ENCODE measurements at regions not wholly inside any gene's neighbourhood (a gene's known extent, or its start where the extent isn't known, plus 50 kb on each side); places are given as distances from the start of the nearest gene placed in this dataset.

DNA sequence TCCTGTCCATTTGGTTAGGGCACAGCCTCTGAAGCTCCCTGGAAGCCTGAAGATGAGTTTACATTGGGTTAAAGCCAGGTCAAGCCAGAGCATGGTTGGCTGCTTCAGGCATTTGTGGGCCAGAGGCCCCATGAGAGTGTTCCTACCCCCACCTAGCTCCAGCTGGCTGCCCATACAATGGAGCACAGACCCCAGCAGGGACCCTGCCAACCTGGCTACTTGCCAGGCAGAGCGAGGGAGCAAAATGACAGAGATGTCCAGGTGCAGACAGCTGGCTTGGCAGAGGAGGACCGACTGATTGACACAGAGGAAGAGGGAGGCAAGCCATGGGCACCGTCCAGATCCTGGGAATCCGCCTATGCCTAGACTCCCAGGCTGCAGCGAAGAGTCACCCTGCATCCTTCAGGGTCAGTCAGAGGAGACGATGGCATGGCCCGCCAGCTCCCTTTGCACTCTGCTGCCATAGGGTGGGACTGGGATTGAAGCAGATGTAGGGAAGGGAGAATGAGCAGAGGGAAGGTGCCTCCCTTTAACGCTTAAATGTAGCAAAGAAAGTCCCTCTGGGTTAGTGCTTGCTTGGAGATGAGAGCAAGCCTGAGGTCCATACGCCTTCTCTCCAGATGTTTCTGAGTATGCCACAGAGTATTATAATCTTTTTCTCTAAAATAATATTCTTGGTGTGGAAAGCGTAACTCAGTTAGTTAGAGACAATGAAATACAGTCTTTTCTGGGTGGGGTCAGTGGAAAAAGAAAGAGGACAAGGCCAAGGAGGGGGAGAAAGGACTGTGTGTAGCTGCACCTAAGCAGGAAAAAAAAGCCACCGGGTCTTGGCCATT lies 77.6 kb upstream of the FYN start:
- Mint-ChIP-seq H3K27me3 (ENCODE audit: unreplicated experiment) (no peaks in the 10 kb centered on the region), H3K27ac (ENCODE audit: unreplicated experiment) (peak overlapping the region; percentile 67), H3K4me3 (ENCODE audit: unreplicated experiment) (peak overlapping the region; percentile 1), H3K9me3 (ENCODE audit: unreplicated experiment) (no peaks in the 10 kb centered on the region), H3K36me3 (ENCODE audit: unreplicated experiment) (no peaks in the 10 kb centered on the region), H3K4me1 (ENCODE audit: unreplicated experiment) (peaks cover 39% of the 10 kb centered on the region)
- DNase-seq (ENCODE audit: extremely low spot score, unreplicated experiment) = no peak
- TF ChIP-seq, protein P1, sequence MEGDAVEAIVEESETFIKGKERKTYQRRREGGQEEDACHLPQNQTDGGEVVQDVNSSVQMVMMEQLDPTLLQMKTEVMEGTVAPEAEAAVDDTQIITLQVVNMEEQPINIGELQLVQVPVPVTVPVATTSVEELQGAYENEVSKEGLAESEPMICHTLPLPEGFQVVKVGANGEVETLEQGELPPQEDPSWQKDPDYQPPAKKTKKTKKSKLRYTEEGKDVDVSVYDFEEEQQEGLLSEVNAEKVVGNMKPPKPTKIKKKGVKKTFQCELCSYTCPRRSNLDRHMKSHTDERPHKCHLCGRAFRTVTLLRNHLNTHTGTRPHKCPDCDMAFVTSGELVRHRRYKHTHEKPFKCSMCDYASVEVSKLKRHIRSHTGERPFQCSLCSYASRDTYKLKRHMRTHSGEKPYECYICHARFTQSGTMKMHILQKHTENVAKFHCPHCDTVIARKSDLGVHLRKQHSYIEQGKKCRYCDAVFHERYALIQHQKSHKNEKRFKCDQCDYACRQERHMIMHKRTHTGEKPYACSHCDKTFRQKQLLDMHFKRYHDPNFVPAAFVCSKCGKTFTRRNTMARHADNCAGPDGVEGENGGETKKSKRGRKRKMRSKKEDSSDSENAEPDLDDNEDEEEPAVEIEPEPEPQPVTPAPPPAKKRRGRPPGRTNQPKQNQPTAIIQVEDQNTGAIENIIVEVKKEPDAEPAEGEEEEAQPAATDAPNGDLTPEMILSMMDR (IDR thresholded peaks at IDR 0.05) = no peak

DNA sequence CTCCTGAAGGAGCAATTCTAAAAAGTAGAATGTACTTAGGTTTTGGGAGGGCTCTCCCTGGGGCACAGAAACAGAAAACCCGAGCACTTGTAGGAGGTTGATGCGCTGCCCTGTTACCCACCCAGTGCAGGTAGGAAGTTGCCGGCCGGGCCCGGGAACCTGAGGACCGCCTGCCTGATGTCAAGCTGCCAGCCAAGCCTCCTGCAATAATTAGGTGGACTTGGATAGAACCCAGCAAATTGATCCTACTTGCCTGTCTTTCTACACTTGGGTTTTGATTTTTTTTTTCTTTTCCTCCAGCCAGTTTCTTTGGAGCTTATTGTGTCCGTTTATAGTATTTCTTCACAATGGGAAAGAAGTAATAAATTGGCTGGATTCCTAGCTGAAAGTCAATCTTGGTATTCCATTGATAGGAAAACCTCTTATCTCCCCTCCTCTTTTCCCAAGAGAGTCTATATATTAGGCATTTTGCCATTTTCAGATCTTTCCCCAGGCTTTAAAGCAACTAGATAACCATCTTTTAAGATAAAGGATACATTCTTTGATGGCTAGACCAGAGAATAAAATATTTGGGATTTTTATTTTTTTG lies 78.3 kb upstream of the FYN start:
- Mint-ChIP-seq H3K4me1 (ENCODE audit: unreplicated experiment) (peaks cover 39% of the 10 kb centered on the region), H3K4me3 (ENCODE audit: unreplicated experiment) (no peak overlapping the region), H3K27ac (ENCODE audit: unreplicated experiment) (peak overlapping the region; percentile 67), H3K27me3 (ENCODE audit: unreplicated experiment) (no peaks in the 10 kb centered on the region), H3K36me3 (ENCODE audit: unreplicated experiment) (no peaks in the 10 kb centered on the region), H3K9me3 (ENCODE audit: unreplicated experiment) (no peaks in the 10 kb centered on the region)
- TF ChIP-seq, protein P1 (IDR thresholded peaks at IDR 0.05) = no peak
- DNase-seq (ENCODE audit: extremely low spot score, unreplicated experiment) = no peak

DNA sequence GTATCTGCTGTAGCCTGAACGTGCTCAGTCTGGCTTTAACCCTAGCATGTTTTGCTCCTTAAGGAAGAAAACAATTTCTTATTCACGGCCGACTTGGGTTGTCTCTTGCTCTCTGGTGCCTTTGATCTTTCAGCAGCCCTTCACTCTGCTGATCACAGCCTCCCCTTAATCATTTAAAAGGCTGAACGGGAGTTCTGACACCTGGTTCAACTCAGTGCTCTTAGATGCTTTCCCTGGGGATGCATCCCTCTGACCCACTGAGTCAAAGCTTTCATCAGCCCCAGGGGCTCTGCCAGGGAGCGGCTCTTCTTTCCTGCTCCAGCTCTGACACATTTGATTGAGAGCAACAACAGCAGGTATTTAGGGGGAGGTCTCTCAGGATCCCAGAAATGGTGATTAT lies 79.0 kb upstream of the FYN start:
- no peak overlapping the region for H3K4me3 Mint-ChIP-seq (ENCODE audit: unreplicated experiment)
- H3K4me1 Mint-ChIP-seq (ENCODE audit: unreplicated experiment) = peaks cover 39% of the 10 kb centered on the region
- DNase-seq (ENCODE audit: extremely low spot score, unreplicated experiment) = no peak
- no peak overlapping the region for H3K27ac Mint-ChIP-seq (ENCODE audit: unreplicated experiment)
- H3K9me3 Mint-ChIP-seq (ENCODE audit: unreplicated experiment) = no peaks in the 10 kb centered on the region
- no peaks in the 10 kb centered on the region for H3K36me3 Mint-ChIP-seq (ENCODE audit: unreplicated experiment)
- TF ChIP-seq, protein P1 (IDR thresholded peaks at IDR 0.05) = no peak
- no peaks in the 10 kb centered on the region for H3K27me3 Mint-ChIP-seq (ENCODE audit: unreplicated experiment)

DNA sequence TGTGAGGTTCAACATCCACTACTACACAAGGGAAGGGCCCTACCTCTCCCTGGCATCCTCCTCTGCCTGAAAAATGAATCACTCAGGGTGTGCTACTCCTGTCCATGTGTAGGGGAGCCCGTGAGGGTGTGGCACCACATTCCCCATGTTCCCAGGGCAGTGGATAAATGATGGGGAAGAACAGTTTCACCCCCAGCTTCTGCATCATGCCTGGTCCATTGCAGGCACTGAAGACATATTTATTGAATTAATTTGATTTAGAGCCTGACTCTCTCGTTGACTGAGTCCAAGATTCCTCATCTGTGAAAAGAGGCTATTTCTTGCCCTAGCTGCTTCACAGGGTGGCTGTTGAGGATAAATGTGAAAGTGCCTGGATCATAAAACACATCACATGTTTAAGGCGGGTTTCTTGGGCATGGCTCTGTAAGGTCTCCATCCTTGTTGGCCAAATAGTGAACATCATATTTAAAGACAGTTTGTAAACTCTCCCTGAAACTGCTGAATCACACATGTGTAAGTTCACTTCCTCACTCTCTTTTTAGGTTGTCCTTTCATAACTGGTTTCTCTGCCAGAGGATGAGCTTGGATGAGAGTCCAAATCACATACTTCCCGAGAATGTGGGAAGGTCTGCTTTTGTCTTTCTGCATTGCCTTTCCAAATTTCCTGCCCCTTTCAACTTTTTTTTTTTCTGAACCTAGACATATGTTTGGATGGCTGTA lies 79.7 kb upstream of the FYN start:
- Mint-ChIP-seq H3K36me3 (ENCODE audit: unreplicated experiment) (no peaks in the 10 kb centered on the region), H3K27ac (ENCODE audit: unreplicated experiment) (no peak overlapping the region), H3K27me3 (ENCODE audit: unreplicated experiment) (no peaks in the 10 kb centered on the region), H3K4me3 (ENCODE audit: unreplicated experiment) (no peak overlapping the region), H3K4me1 (ENCODE audit: unreplicated experiment) (peaks cover 39% of the 10 kb centered on the region), H3K9me3 (ENCODE audit: unreplicated experiment) (no peaks in the 10 kb centered on the region)
- DNase-seq (ENCODE audit: extremely low spot score, unreplicated experiment) = no peak
- TF ChIP-seq, protein P1 (IDR thresholded peaks at IDR 0.05) = no peak

DNA sequence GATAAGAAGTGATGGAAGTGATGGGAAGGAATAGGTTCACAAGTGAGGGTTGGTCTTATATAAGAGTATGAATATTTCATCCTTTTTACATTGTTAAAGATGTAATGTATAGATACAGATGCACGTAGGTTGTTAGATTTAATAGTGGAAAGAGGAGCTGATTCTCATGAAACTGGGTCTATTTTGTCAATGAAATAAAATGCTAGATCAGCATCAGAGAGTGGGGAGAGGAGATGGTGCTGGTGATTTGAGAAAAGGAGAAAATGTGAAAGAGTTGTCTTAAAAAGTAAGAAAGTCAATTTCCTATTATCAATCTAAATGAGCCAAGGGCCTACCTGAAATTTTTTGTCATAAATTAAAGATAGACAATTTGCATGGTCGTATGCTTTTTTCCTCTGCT lies 82.8 kb upstream of the FYN start:
- TF ChIP-seq, protein P1 (IDR thresholded peaks at IDR 0.05) = no peak
- DNase-seq (ENCODE audit: extremely low spot score, unreplicated experiment) = no peak
- no peaks in the 10 kb centered on the region for H3K36me3 Mint-ChIP-seq (ENCODE audit: unreplicated experiment)
- H3K4me1 Mint-ChIP-seq (ENCODE audit: unreplicated experiment) = peaks cover 28% of the 10 kb centered on the region
- H3K27me3 Mint-ChIP-seq (ENCODE audit: unreplicated experiment) = no peaks in the 10 kb centered on the region
- no peaks in the 10 kb centered on the region for H3K9me3 Mint-ChIP-seq (ENCODE audit: unreplicated experiment)
- H3K4me3 Mint-ChIP-seq (ENCODE audit: unreplicated experiment) = no peak overlapping the region
- no peak overlapping the region for H3K27ac Mint-ChIP-seq (ENCODE audit: unreplicated experiment)
